ENCODE measurements at regions not wholly inside any gene's neighbourhood (a gene's known extent, or its start where the extent isn't known, plus 50 kb on each side); places are given as distances from the start of the nearest gene placed in this dataset.

- DNase-seq, result no peak
These were observed 583.5 kb upstream of the SALL3 start for GRCh38 chr18:78396077-78396476.

- DNase-seq, result no peak
These were observed 582.9 kb upstream of the SALL3 start for GRCh38 chr18:78396756-78397155.

DNA sequence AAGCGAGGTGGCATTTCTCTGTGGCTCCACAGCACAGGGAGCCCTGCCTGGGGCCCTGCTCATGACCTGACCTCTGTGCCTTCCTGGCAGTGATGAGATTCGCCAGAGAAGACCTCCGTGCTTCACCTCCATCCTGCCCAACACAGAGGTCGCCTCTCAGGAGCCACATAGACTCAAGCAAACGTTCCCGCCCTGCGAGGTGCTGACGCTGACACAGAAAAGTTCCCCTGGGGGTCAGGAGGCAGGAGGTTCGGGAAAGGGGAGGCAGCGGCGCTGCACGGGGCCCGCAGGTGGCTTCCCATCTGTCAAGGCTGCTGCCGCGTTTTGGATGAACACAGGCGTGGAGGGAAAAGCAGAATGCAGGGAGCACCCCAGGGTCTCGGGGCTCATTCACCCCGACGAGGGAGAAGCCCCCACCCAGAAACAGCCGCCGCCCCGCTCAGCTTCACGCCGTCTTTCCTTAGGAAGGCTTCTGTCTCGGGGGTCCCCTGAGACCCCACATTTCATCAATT lies 579.6 kb upstream of the SALL3 start:
- no peak for DNase-seq

DNA sequence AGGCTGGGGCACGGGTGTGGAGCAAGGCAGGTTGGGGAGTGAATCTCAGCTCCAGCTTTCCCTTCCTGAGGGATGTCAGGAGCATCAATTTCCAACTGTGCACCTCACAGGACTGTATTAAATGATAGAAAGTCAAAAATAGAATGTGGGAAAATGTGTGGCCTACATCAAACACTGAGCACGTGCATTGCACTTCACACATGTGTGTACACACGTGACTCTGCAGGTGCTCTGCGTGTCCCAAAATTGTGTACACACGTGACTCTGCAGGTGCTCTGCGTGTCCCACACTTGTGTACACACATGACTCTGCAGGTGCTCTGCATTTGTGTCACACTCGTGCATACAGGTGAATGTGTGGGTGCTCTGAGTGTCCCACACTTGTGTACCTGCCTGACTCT lies 577.2 kb upstream of the SALL3 start:
- no peak for DNase-seq

DNA sequence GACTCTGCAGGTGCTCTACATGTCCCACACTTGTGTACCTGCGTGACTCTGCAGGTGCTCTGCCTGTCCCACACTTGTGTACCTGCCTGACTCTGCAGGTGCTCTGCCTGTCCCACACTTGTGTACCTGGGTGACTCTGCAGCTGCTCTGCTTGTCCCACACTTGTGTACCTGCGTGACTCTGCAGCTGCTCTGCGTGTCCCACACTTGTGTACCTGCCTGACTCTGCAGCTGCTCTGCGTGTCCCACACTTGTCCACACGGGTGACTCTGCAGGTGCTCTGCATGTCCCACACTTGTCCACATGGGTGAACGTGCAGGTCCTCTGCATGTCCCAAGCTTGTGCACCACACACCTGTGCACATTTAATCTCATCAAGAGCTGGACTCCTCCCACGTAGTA lies 576.7 kb upstream of the SALL3 start:
- DNase-seq, result no peak

DNA sequence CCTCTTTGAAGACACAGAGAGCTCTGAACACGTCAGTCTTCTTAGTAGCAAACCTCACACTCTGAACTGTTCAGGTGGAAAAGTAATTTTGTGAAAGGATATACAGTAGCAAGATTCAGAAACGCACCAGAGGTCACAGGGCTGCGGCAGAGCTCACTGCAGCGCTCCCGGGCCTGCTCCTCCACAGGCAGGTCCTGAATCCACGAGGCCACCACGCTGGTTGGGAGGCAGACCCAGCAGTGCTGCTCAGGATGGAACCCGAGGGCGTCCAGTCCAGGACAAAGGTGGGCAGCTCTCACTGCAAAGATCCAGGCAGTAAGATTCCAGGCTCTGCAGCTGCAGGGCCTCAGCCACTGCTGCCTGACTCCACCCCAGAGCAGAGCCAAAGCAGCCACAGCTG lies 576.2 kb upstream of the SALL3 start:
- DNase-seq, result no peak

DNA sequence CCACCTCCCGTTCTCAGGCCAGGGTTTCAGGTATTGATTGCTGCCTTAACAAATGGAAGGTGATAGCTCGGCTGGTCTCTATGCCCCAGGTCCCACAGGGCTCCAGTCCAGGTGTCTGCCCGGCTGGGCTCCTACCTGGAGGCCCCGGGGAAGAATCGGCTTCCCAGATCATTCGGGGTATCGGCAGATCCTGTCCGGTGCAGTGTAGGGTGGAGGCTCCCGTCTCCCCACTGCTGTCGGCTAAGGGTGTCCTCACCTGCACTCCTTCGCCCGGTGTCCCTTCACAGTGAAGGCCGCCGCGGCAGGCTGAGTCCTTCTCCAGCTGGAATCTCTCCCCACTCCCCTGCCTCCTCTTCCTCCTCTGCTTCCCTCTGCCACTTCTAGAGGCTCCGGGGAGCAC lies 573.9 kb upstream of the SALL3 start:
- no peak for DNase-seq

DNA sequence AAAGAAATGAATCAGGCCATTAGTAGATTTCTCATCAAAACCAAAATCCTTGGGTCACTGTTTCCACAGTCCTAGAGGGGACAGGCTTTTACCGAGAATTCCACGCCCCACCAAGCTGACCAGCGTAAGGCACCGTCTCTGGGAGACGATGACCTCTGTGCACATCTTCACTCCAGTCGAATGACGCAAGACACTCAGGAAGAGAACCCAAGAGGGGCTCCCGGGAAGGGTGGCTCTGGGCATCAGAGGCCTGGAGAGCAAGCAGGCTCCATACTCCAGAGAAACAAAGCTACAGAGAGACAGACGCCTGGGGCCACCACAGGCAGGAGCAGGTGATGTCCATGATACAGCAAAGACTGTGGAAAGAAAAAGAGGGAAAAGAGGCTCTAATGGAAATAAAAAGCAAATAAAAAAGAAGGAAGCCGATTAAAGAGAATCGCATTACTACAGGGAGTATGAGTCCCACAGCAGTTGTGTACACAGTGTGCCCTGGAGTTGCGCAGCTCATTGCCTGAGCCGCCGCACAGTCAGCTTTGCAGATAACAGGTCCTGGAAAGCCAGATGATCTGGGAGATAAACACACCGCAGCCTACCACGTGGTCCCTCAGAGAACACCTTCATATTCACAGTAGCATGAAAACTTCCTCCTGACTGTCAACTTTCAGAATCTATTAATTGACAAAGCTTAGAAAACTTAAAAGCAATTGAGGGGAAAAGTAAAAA lies 572.7 kb upstream of the SALL3 start:
- no peak for DNase-seq

GRCh38 chr18:78407466-78407844 lies 572.2 kb upstream of the SALL3 start:
- DNase-seq, result no peak

DNA sequence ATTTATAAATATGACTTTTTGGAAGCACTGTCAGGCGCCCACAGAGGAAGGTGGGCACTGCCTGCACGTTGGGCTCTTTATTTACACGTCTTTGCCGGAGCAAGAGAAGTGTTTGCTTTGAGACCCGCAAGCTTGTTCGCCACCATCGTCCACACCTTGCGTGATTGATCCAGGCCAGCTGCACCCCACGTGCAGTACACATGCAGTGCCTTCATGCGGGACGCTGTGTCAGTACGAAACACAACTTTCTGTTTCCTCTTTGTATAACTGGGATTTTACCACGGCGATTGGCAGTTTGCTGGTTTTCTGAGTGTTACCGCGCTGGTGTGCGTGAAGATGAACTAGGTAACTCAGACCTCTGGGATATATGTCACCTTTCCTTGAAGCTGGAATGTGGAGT lies 571.0 kb upstream of the SALL3 start:
- DNase-seq, result no peak

- DNase-seq, result no peak
These were observed 569.4 kb upstream of the SALL3 start for GRCh38 chr18:78410094-78410786.

DNA sequence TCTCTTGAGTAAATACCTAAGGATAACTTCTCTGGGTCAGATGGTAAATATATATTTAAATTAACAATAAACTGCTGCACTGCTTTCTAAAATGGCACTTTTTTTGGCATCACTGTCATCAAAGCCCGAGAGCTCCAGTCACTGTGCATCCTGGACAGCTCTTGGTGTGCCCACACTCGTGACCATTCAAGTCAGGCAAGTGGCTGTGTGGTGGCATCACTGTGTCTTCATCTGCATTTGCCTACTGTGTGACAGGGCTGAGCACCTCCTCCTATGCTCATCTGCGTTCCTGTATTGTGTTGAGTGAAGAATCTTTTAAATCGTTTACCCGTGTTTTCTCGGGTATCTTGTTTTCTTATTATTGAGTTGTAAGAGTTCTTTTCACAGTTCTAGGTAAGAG lies 568.1 kb upstream of the SALL3 start:
- DNase-seq, result no peak

DNA sequence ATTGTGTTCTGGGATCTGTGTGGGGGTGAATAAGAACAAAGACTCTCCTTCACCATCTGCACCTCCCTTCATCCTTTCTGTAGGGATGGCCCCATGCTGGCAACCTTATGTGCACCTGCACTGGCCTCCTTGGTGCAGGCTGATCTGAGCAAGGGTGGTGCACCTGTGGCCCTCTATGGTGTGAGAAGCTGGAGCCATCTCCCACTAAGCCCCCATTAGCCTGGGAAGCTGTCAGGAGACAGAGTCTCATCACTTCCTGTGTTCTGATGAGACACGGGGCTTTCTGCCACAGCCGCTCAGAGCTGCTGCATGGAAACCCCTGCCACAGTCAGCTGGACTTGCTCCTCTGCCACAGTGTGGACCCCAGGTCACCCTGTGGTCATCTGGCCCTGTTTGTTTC lies 565.3 kb upstream of the SALL3 start:
- DNase-seq, result no peak

GRCh38 chr18:78416853-78417252 lies 562.8 kb upstream of the SALL3 start:
- DNase-seq, result no peak

GRCh38 chr18:78418379-78418778 lies 561.2 kb upstream of the SALL3 start:
- no peak for DNase-seq

DNA sequence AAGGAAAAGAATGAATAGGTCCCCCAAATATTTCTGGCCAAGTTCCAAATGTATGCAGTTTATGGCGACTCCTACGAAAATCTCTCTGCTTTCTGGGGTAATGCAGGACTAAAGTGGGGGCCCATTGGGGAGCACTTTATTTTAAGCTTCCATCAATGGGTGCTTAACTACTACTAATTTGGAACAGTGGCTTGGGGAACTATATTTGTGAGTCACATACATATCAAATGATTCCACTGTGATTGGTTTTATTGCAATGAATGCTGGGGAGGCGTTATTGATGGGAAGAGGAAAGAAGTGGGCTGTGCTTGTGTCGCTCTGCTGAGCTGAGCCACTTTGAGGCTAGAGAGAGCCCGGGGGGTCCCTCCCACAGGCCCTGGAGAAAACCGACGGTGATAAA lies 560.4 kb upstream of the SALL3 start:
- DNase-seq, result no peak

DNA sequence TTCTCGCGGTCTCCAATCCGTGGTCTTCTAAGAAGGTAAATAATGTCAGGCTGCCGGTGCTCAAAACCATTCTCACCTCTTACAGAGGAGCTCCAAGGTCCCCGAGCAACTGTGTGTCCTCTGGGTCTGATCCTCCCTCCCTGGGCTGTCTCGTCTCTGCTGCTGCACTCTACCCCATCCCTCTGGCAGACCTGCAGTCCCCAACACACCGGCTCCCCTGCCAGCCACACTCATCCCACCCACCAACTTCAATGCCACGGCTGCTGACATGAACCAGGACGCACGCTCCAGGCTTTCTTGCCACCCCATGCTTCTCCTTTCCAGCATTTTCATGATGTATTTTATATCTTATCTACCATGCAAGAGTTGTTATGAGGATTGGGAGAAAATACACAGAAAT lies 559.5 kb upstream of the SALL3 start:
- DNase-seq, result no peak

DNA sequence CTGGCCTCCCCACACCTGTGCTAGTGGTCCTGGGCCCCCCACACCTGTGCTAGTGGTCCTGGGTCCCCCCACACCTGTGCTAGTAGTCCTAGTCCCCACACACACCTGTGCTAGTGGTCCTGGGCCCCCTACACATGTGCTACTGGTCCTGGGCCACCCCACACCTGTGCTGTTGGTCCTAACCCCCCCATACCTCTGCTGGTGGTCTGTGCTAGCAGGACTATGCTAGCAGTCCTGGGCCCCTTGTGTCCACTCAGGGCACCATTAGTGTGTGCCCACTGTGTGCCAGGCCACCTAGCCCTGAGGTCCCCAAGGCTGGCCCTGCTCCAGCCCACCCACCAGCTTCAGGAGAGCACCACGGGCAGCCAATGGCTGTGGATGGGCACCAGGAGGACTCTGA lies 558.2 kb upstream of the SALL3 start:
- DNase-seq, result no peak

DNA sequence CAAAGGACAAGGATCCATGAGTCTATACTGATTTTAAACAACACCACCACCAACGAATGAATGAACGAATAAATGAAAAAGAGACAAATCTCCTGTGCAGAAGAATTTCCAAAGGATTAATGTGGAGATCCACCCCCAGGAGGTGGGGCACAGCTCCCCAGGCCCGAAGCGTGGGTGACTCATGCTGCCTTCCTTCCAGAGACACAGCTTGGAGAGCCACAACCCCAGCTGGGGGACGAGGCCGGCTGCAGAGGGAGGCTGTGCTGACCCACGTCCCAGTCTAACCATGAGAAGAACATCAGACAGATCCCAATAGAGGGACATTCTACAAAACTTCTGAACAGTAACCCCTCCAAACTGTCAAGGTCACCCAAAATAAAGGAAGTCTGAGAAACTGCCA lies 557.3 kb upstream of the SALL3 start:
- no peak for DNase-seq

DNA sequence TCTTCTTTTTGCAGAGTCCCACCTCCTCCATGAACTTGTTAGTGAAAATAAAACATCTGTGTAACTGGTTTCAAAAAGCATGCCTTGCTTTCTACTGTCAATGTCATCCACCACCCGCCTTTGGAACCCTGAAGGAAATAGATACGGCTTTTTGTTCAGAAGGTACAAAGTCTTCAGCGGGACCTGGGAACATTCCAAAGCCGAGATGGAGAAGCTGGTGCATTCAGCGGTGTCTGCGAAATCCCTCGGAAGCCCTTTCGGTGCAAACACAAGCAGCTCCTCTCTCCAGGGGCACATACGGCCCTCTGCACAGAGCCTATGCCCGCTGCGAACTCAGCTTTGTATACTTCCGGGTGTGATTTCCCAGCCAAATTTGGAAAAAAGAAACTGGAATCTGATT lies 555.8 kb upstream of the SALL3 start:
- DNase-seq, result no peak

- no peak for DNase-seq
These were observed 555.1 kb upstream of the SALL3 start for GRCh38 chr18:78424403-78425018.

DNA sequence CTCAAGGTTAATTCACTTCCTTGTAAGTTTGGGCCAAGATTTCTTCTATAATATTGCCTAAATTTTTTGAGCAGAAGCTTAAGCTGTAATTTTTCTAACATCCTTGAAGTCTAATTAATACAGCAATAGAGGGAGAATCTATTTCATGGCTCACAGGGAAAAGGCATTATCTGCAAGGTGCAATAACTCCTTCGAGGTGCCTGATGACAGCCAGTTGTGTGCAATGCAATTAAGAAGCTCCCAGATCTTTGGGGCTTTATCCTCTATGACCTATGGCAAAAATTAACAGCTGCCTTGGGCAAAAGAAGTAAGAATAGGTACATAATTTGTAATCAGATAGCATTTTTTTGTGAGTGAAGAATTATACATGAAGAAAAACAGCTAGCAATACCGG lies 554.6 kb upstream of the SALL3 start:
- DNase-seq, result no peak

GRCh38 chr18:78427081-78427480 lies 552.5 kb upstream of the SALL3 start:
- no peak for DNase-seq
